ENCODE measurements at regions not wholly inside any gene's neighbourhood (a gene's known extent, or its start where the extent isn't known, plus 50 kb on each side); places are given as distances from the start of the nearest gene placed in this dataset.

DNA sequence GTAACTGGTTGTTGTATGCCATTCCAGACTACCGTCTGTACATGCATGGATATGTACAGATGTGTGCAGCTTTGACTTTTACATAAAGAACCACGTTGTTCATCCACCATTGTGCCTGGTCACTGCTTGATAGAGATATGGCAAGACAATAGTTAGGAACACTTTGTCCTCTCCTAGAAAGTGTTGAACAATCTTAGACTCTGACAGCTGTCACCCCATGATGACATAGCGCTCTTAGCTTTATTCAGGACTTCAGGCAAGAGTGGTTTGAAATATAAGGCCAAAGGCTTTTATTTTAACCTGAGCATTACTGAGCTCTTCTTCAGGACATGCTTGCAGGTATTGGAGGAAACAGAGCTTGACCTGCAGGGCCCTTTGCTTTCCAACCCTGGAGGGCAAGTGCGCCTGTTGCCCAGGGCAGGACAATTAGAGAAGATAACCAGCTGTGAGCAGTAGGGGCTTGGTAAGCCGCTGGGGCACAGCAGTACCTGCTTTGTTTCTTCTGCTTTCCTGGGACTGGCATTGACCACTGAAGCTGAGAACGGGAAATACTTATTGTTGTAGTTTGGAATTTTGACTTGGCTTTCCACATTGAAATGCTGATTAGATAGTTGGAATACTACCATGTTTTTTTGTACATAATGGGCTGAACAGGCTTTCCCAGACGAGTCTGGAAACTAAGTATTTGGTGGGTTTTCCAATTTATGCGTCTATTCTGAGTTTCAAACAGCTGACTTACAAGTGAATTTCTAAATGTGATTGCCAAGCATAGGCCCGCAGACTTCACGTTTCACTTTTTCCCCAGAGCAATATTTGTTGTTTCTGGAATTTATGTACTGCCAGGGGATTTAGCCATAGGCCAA is 51.1 kb downstream of the GARRE1 start:
- DNase-seq: no peak

DNA sequence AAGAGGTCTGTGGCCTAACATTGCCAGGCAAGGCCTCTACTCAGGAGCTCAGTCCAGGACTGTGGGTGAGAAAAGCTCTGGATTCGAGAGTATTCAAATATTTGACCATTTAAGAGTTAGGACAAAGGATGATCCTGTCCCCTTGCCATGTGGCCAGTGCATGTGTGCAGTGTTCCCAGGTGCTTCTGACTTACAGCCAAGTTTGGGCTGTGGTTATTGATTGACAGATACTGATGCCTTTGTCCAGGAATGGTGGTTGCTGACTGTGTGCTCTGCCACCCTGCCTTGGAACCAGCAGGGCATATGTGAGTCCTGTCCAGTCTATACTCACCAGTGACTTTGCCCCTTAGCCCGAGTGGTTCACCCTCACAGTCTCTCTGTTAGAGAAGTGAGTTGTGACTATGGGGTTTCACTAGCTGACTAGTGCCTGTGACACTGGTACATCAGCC is 51.9 kb downstream of the GARRE1 start:
- peak; percentile 60 for DNase-seq

- DNase-seq: no peak
These were observed 52.5 kb downstream of the GARRE1 start for GRCh38 chr19:34306824-34307223.

GRCh38 chr19:34308381-34309367 is 54.3 kb downstream of the GARRE1 start:
- no peak for DNase-seq

- no peak for DNase-seq
These were observed 55.2 kb downstream of the GARRE1 start for GRCh38 chr19:34309368-34310138.

DNA sequence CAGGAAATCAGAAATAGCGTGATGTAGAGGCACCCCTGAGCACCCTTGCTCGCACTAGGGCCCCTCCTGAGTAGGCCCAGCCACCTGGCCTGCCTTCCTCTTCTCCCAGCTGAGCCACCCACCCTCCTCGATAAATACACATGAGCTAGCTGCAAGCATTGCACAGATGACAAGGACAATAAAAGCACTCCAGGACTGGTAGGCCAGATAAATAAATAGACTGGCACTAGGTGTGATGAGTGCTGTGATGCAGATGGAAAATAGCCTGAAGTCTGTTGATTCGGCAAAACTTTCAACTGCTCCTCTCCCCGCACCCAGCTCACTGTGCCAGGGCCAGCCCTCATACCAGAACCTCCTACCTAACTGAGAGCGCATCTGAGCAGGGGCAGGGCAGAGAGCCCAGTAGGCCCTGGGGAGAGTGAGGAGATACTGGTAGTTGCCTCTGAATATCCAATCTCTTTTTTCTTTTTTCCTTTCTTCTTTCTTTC is 54.5 kb upstream of the GPI start:
- peak; percentile 86 for DNase-seq

- no peak for DNase-seq
These were observed 51.8 kb upstream of the GPI start for GRCh38 chr19:34313188-34313587.

GRCh38 chr19:34314437-34315313 is 50.3 kb upstream of the GPI start:
- no peak for DNase-seq

Data from DMS53 (cell line).